Upper lobe of left lung (tissue), 6 donors: ENCODE measurements at regions not wholly inside any gene's neighbourhood (a gene's known extent, or its start where the extent isn't known, plus 50 kb on each side); places are given as distances from the start of the nearest gene placed in this dataset.

Source experiments
- ATAC-seq, 2 donors: fragments of 200-7000 bp; cut with Tn5 transposase; one replicate each; pipeline ENCODE4 v1.9.1; 2022; ENCODE audit warnings: mild to moderate bottlenecking in 2 of 2, moderate library complexity in 2 of 2; ENCODE audit not compliant: low FRiP score in 2 of 2
- DNase-seq, 2 donors: peaks; one replicate each; pipeline ENCODE4 v3.0.0-alpha.2; 2019 to 2020
- H3K27ac ChIP-seq, 4 donors: fragments of 200-600 bp; sonication (generic); one replicate each; pipeline ENCODE4 v1.5.1; 2016 to 2019
- H3K27me3 ChIP-seq, 4 donors: fragments of 200-600 bp; sonication (generic); one replicate each; pipeline ENCODE4 v1.5.1; 2017 to 2019
- H3K36me3 ChIP-seq, 4 donors: fragments of 200-600 bp; sonication (generic); one replicate each; pipeline ENCODE4 v1.5.1; 2016 to 2019
- H3K4me1 ChIP-seq, 4 donors: fragments of 200-600 bp; sonication (generic); one replicate each; pipeline ENCODE4 v1.5.1; 2018 to 2019
- H3K4me3 ChIP-seq, 4 donors: fragments of 200-600 bp; sonication (generic); one replicate each; pipeline ENCODE4 v1.5.1; 2017 to 2019; ENCODE audit warnings: mild to moderate bottlenecking in 2 of 4, moderate library complexity in 1 of 4
- H3K9me3 ChIP-seq, 4 donors: fragments of 200-600 bp; sonication (generic); one replicate each; pipeline ENCODE4 v1.5.1; 2018 to 2019
- CTCF ChIP-seq, 6 experiments: fragments of 450-650 bp in 4 of 6; fragments of 200-600 bp in 2 of 6; sonication (generic) in 2 of 6; IDR thresholded peaks; one replicate each; pipeline ENCODE4 v1.5.1; 2016 to 2019; ENCODE audit warnings: antibody characterized with exemption in 6 of 6
- EP300 ChIP-seq, 4 donors: sonication (generic); formaldehyde crosslinking; IDR thresholded peaks; one replicate each; pipeline ENCODE4 v1.5.1; 2017; ENCODE audit warnings: antibody characterized with exemption in 4 of 4, control low read depth in 2 of 4
- POLR2A ChIP-seq, 4 donors: fragments of 450-650 bp; IDR thresholded peaks; one replicate each; pipeline ENCODE4 v1.5.1; 2016 to 2017; ENCODE audit warnings: antibody characterized with exemption in 4 of 4, mild to moderate bottlenecking in 2 of 4
- POLR2AphosphoS5 ChIP-seq, 2 donors: sonication (generic); formaldehyde crosslinking; IDR thresholded peaks; one replicate each; pipeline ENCODE4 v1.5.1; 2017; ENCODE audit warnings: antibody characterized with exemption in 2 of 2
- WGBS, 2 donors: methylation state at CpG; one replicate each; pipeline ENCODE4 v1.1.5; 2017 to 2018; 5-methylcytosine and 5-hydroxymethylcytosine counted together
- donor health status: DM: no; HTN: no; CAD: no; lungs with moderate emphysema.
- donor health status: DM: no; HTN: yes; CAD: no; lungs with severe emphysema.

- H3K4me3 ChIP-seq, result no peak overlapping the region
- DNase-seq (no peak), ATAC-seq (peak in 1 of 2 donors; percentile 90)
- no peaks in the 10 kb centered on the region for H3K27me3 ChIP-seq
- WGBS, 2 donors, result 78 to 82% methylated on average over 11 of the region's 11 CpGs
- TF ChIP-seq POLR2A (IDR thresholded peaks at IDR 0.05) (no peak), EP300 (IDR thresholded peaks at IDR 0.05) (no peak), CTCF (IDR thresholded peaks at IDR 0.05) (no peak), POLR2AphosphoS5 (IDR thresholded peaks at IDR 0.05) (no peak)
- no peak overlapping the region for H3K27ac ChIP-seq
- no peaks in the 10 kb centered on the region for H3K4me1 ChIP-seq
- no peaks in the 10 kb centered on the region for H3K36me3 ChIP-seq
- H3K9me3 ChIP-seq, result no peaks in the 10 kb centered on the region
Observed at GRCh38 chr15:93485438-93486327, 396.7 kb upstream of the RGMA start.

- Histone ChIP-seq H3K27me3 (no peaks in the 10 kb centered on the region), H3K27ac (no peak overlapping the region), H3K4me3 (no peak overlapping the region), H3K36me3 (no peaks in the 10 kb centered on the region), H3K4me1 (no peaks in the 10 kb centered on the region), H3K9me3 (no peaks in the 10 kb centered on the region)
- ATAC-seq (no peak), DNase-seq (no peak)
- TF ChIP-seq EP300 (IDR thresholded peaks at IDR 0.05) (no peak), POLR2AphosphoS5 (IDR thresholded peaks at IDR 0.05) (no peak), POLR2A (IDR thresholded peaks at IDR 0.05) (no peak), CTCF (IDR thresholded peaks at IDR 0.05) (no peak)
- 92 to 99% methylated on average over 4 of the region's 4 CpGs for WGBS, 2 donors
Observed at GRCh38 chr15:93483923-93484322, 394.9 kb upstream of the RGMA start.

GRCh38 chr15:93482731-93483130 lies 393.7 kb upstream of the RGMA start:
- DNase-seq (no peak), ATAC-seq (no peak)
- no peaks in the 10 kb centered on the region for H3K27me3 ChIP-seq
- no peaks in the 10 kb centered on the region for H3K36me3 ChIP-seq
- no peaks in the 10 kb centered on the region for H3K4me1 ChIP-seq
- no peak overlapping the region for H3K4me3 ChIP-seq
- 64 to 70% methylated on average over 6 of the region's 6 CpGs for WGBS, 2 donors
- H3K9me3 ChIP-seq, result no peaks in the 10 kb centered on the region
- H3K27ac ChIP-seq, result no peak overlapping the region
- TF ChIP-seq POLR2A (IDR thresholded peaks at IDR 0.05) (no peak), CTCF (IDR thresholded peaks at IDR 0.05) (no peak), POLR2AphosphoS5 (IDR thresholded peaks at IDR 0.05) (no peak), EP300 (IDR thresholded peaks at IDR 0.05) (no peak)

- DNase-seq (no peak), ATAC-seq (peak in 1 of 2 donors; percentile 46)
- WGBS, 2 donors, result 74 to 77% methylated on average over 2 of the region's 2 CpGs
- Histone ChIP-seq H3K4me1 (no peaks in the 10 kb centered on the region), H3K36me3 (no peaks in the 10 kb centered on the region), H3K27ac (no peak overlapping the region), H3K27me3 (no peaks in the 10 kb centered on the region), H3K9me3 (no peaks in the 10 kb centered on the region), H3K4me3 (no peak overlapping the region)
- TF ChIP-seq CTCF (IDR thresholded peaks at IDR 0.05), result no peak
- no peak for TF ChIP-seq POLR2A (IDR thresholded peaks at IDR 0.05)
- TF ChIP-seq POLR2AphosphoS5 (IDR thresholded peaks at IDR 0.05), result no peak
- TF ChIP-seq EP300 (IDR thresholded peaks at IDR 0.05), result no peak
Observed at GRCh38 chr15:93479715-93480114, 390.7 kb upstream of the RGMA start.

GRCh38 chr15:93478947-93479346 lies 389.9 kb upstream of the RGMA start:
- Histone ChIP-seq H3K27ac (no peak overlapping the region), H3K4me3 (no peak overlapping the region), H3K27me3 (no peaks in the 10 kb centered on the region), H3K4me1 (no peaks in the 10 kb centered on the region), H3K9me3 (no peaks in the 10 kb centered on the region), H3K36me3 (no peaks in the 10 kb centered on the region)
- WGBS, 2 donors, result 69 to 91% methylated on average over 2 to 5 of the region's 5 CpGs
- DNase-seq, result no peak
- TF ChIP-seq POLR2AphosphoS5 (IDR thresholded peaks at IDR 0.05) (no peak), CTCF (IDR thresholded peaks at IDR 0.05) (no peak), POLR2A (IDR thresholded peaks at IDR 0.05) (no peak), EP300 (IDR thresholded peaks at IDR 0.05) (no peak)
- ATAC-seq, result no peak
